ENCODE measurements at regions not wholly inside any gene's neighbourhood (a gene's known extent, or its start where the extent isn't known, plus 50 kb on each side); places are given as distances from the start of the nearest gene placed in this dataset.

GRCh38 chr11:81804858-81805257 lies 928.8 kb downstream of the FAM181B start:
- no peak overlapping the region for H3K27ac ChIP-seq
- no peaks in the 10 kb centered on the region for H3K4me1 ChIP-seq
- WGBS, 4 donors = 43 to 63% (median 45%) methylated on average over 1 of the region's 1 CpG
- no peaks in the 10 kb centered on the region for H3K9me3 ChIP-seq
- H3K36me3 ChIP-seq = no peaks in the 10 kb centered on the region
- no peaks in the 10 kb centered on the region for H3K27me3 ChIP-seq
- DNase-seq (no peak), ATAC-seq (no peak)
- no peak for TF ChIP-seq POLR2A (IDR thresholded peaks at IDR 0.05)
- TF ChIP-seq, protein P1, sequence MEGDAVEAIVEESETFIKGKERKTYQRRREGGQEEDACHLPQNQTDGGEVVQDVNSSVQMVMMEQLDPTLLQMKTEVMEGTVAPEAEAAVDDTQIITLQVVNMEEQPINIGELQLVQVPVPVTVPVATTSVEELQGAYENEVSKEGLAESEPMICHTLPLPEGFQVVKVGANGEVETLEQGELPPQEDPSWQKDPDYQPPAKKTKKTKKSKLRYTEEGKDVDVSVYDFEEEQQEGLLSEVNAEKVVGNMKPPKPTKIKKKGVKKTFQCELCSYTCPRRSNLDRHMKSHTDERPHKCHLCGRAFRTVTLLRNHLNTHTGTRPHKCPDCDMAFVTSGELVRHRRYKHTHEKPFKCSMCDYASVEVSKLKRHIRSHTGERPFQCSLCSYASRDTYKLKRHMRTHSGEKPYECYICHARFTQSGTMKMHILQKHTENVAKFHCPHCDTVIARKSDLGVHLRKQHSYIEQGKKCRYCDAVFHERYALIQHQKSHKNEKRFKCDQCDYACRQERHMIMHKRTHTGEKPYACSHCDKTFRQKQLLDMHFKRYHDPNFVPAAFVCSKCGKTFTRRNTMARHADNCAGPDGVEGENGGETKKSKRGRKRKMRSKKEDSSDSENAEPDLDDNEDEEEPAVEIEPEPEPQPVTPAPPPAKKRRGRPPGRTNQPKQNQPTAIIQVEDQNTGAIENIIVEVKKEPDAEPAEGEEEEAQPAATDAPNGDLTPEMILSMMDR (IDR thresholded peaks at IDR 0.05) = no peak
- intact Hi-C loops (cut with DNase I) = no loop called here
- H3K4me3 ChIP-seq = no peak overlapping the region

GRCh38 chr11:81802591-81802990 lies 931.1 kb downstream of the FAM181B start:
- WGBS, 4 donors = 59 to 76% (median 65%) methylated on average over 3 of the region's 3 CpGs
- ATAC-seq = no peak

DNA sequence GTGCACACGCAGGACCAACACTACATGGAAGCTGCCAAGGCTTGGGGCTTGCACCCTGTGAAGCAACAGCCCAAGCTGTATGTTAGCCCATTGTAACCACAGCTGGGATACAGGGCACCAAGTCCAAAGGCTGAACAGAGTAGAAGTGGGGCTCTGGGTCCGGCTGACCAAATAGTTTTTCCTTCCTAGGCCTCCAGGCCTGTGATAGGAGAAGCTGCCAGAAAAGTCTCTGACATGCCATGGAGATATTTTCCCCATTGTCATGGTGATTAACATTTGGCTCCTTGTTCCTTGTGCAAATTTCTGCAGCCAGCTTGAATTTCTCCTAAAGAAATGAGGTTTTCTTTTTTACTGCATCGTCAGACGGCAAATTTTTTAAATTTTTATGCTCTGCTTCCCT lies 941.2 kb downstream of the FAM181B start:
- ATAC-seq (no peak), DNase-seq (no peak)
- Histone ChIP-seq H3K4me3 (no peak overlapping the region), H3K27ac (no peak overlapping the region), H3K4me1 (no peaks in the 10 kb centered on the region), H3K36me3 (no peaks in the 10 kb centered on the region), H3K9me3 (no peaks in the 10 kb centered on the region), H3K27me3 (no peaks in the 10 kb centered on the region)
- TF ChIP-seq, protein P1 (IDR thresholded peaks at IDR 0.05) = no peak
- no peak for TF ChIP-seq POLR2A (IDR thresholded peaks at IDR 0.05)
- intact Hi-C loops (cut with DNase I) = no loop called here
- WGBS, 4 donors = 63 to 88% (median 76%) methylated on average over 4 of the region's 4 CpGs

More at GRCh38 chr11:81802591-81802990, 931.1 kb downstream of the FAM181B start:
- no peaks in the 10 kb centered on the region for H3K27me3 ChIP-seq
- H3K27ac ChIP-seq = no peak overlapping the region
- intact Hi-C loops (cut with DNase I) = no loop called here
- DNase-seq = no peak
- no peak overlapping the region for H3K4me3 ChIP-seq
- no peaks in the 10 kb centered on the region for H3K4me1 ChIP-seq
- H3K9me3 ChIP-seq = no peaks in the 10 kb centered on the region
- no peaks in the 10 kb centered on the region for H3K36me3 ChIP-seq
- no peak for TF ChIP-seq POLR2A (IDR thresholded peaks at IDR 0.05)
- TF ChIP-seq, protein P1 (IDR thresholded peaks at IDR 0.05) = no peak

DNA sequence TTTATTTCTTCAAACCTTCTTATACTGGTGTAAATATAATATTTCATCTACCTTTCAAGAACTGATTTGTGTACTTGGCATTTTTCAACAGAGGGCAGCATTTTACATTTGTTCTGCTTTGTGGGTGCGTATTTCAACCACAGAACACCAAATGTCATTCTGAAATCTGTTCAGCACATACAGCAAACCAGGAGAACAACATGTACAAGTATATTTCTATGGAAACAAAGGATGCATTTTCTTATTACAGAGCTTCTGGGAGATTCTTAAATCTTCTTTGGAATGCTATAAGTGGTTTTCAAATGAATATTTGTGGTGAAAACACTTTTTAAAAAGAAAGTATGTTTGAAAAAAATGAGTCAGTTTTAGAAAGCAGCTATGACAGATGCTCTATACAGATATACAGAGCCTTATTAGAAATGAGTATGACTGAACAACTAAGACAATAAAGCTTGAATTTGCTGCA lies 946.0 kb downstream of the FAM181B start:
- Histone ChIP-seq H3K4me3 (no peak overlapping the region), H3K4me1 (no peaks in the 10 kb centered on the region), H3K36me3 (no peaks in the 10 kb centered on the region), H3K9me3 (no peaks in the 10 kb centered on the region), H3K27ac (no peak overlapping the region), H3K27me3 (no peaks in the 10 kb centered on the region)
- no peak for DNase-seq
- no peak for ATAC-seq
- intact Hi-C loops (cut with DNase I) = loop anchor here in 2 of 10 donors (2.0 kb wide), 1 partner anchor 23 kb away; no protein-coding TSS in a partner anchor
- 15 to 36% (median 30%) methylated on average over 1 of the region's 1 CpG for WGBS, 4 donors
- TF ChIP-seq POLR2A (IDR thresholded peaks at IDR 0.05) = no peak
- TF ChIP-seq, protein P1 (IDR thresholded peaks at IDR 0.05) = no peak

Measured in heart left ventricle (tissue), 16 donors.